Panc1 (cell line): ENCODE measurements at regions not wholly inside any gene's neighbourhood (a gene's known extent, or its start where the extent isn't known, plus 50 kb on each side); places are given as distances from the start of the nearest gene placed in this dataset.

Experiments used
- ATAC-seq: fragments of 200-7000 bp; cut with Tn5 transposase; 2 replicates; pipeline ENCODE4 v1.9.1; 2020; ENCODE audit warnings: mild to moderate bottlenecking, moderate library complexity
- BruUV-seq: library from RNA; stranded (reverse); fragments of 400-500 nt; replicated peaks from 2 replicates; lab custom pipeline; 2021; lab: Mats Ljungman, UMichigan
- CTCF ChIA-PET: fragments of 300-600 bp; sonication (Branson Sonifier 250); formaldehyde crosslinking; loops from one replicate; lab custom pipeline; 2022; ENCODE audit warnings: antibody characterized with exemption; lab: Charles Lee
- POLR2A ChIA-PET: fragments of 300-600 bp; sonication (Branson Sonifier 250); formaldehyde crosslinking; loops from one replicate; lab custom pipeline; 2022; ENCODE audit warnings: antibody characterized with exemption; lab: Charles Lee
- DNase-seq: peaks from one replicate; pipeline ENCODE4 v3.0.0-alpha.2; 2010; ENCODE audit warnings: low read depth, low spot score
- H3K27ac ChIP-seq: 2 replicates; pipeline ENCODE4 v1.5.1; 2011; ENCODE audit warnings: mild to moderate bottlenecking, low read length, inconsistent platforms
- H3K27me3 ChIP-seq: fragments of 200-500 bp; sonication (Bioruptor generic); 2 replicates; pipeline ENCODE4 v1.6.0; 2014; ENCODE audit warnings: low read length, inconsistent platforms; ENCODE audit not compliant: control insufficient read depth, insufficient read depth
- H3K36me3 ChIP-seq: fragments of 200-500 bp; sonication (Bioruptor generic); 2 replicates; pipeline ENCODE4 v1.5.1; 2014; ENCODE audit warnings: inconsistent platforms, mild to moderate bottlenecking, low read length, moderate library complexity; ENCODE audit not compliant: control insufficient read depth, insufficient read depth
- H3K4me1 ChIP-seq: 2 replicates; pipeline ENCODE4 v1.5.1; 2011; ENCODE audit warnings: inconsistent platforms, mild to moderate bottlenecking, low read length, moderate library complexity; ENCODE audit not compliant: control insufficient read depth, insufficient read depth
- H3K4me3 ChIP-seq, 2 experiments: 2 replicates each; pipeline ENCODE4 v1.5.1; 2011 to 2012; ENCODE audit warnings: low read depth in 2 of 2, low read length in 2 of 2, mild to moderate bottlenecking in 2 of 2, inconsistent platforms in 1 of 2, moderate library complexity in 1 of 2
- H3K9me3 ChIP-seq: fragments of 200-500 bp; sonication (Bioruptor generic); 2 replicates; pipeline ENCODE4 v1.5.1; 2014; ENCODE audit warnings: low read depth, mild to moderate bottlenecking, inconsistent platforms, low read length, moderate library complexity; ENCODE audit not compliant: control insufficient read depth, insufficient read depth
- CTCF ChIP-seq: fragments of 450-650 bp; IDR thresholded peaks from 2 replicates; pipeline ENCODE4 v1.5.1; 2017; ENCODE audit warnings: mild to moderate bottlenecking
- POLR2AphosphoS5 ChIP-seq: IDR thresholded peaks from 2 replicates; pipeline ENCODE4 v1.6.1; 2012; ENCODE audit warnings: mild to moderate bottlenecking, low read depth, low read length, moderate library complexity
- REST ChIP-seq, 2 experiments: IDR thresholded peaks; 2 replicates each; pipeline ENCODE4 v1.6.1; 2011 to 2012; ENCODE audit warnings: low read depth in 2 of 2, control low read depth in 1 of 2, low read length in 1 of 2, mild to moderate bottlenecking in 1 of 2, moderate library complexity in 1 of 2; ENCODE audit not compliant: insufficient read depth in 1 of 2
- SIN3A ChIP-seq: IDR thresholded peaks from 2 replicates; pipeline ENCODE4 v1.6.1; 2012; ENCODE audit warnings: low read depth, mild to moderate bottlenecking, low read length, moderate library complexity, borderline replicate concordance; ENCODE audit not compliant: insufficient read depth
- TCF7L2 ChIP-seq: IDR thresholded peaks from 2 replicates; pipeline ENCODE4 v1.6.1; 2011; ENCODE audit warnings: mild to moderate bottlenecking, low read depth, low read length, inconsistent platforms
- in situ Hi-C: cut with HindIII; loops from 2 replicates; pipeline ENCODE4 v1.10.0; 2016; ENCODE audit warnings: low sequenced_read_pairs, low pct_unique_long_range_greater_than_20kb
- intact Hi-C: fragments of 100-400 bp; cut with micrococcal nuclease; formaldehyde crosslinking; loops from one replicate; pipeline ENCODE4 v1.10.0; 2022; ENCODE audit not compliant: unreplicated experiment

GRCh38 chr13:87961546-87961945 lies 290.4 kb downstream of the SLITRK5 start:
- H3K27ac ChIP-seq = no peak overlapping the region
- no peaks in the 10 kb centered on the region for H3K27me3 ChIP-seq
- TF ChIP-seq SIN3A (no peak), REST (IDR thresholded peaks at IDR 0.05; ENCODE audit: insufficient read depth in 1 of 2, low read depth in 2 of 2, low read length in 1 of 2) (no peak), POLR2AphosphoS5 (no peak), CTCF (no peak), TCF7L2 (no peak)
- in situ Hi-C loops = no loop called here
- H3K4me3 ChIP-seq = no peak overlapping the region
- CTCF ChIA-PET = no interaction called here
- H3K9me3 ChIP-seq = no peaks in the 10 kb centered on the region
- no peak for ATAC-seq
- no peak for DNase-seq
- H3K36me3 ChIP-seq = no peaks in the 10 kb centered on the region
- POLR2A ChIA-PET = interaction anchor here (0.6 kb wide), 1 partner anchor 491 kb away, joined by 3 read pairs; no protein-coding TSS in a partner anchor
- intact Hi-C loops = no loop called here
- no peaks in the 10 kb centered on the region for H3K4me1 ChIP-seq
- BruUV-seq = no TSS peak

GRCh38 chr13:87972568-87972967 lies 301.4 kb downstream of the SLITRK5 start:
- CTCF ChIA-PET = no interaction called here
- Histone ChIP-seq H3K9me3 (no peaks in the 10 kb centered on the region), H3K4me3 (no peak overlapping the region), H3K27me3 (no peaks in the 10 kb centered on the region), H3K27ac (no peak overlapping the region), H3K4me1 (no peaks in the 10 kb centered on the region), H3K36me3 (no peaks in the 10 kb centered on the region)
- POLR2A ChIA-PET = no interaction called here
- no peak for ATAC-seq
- in situ Hi-C loops (no loop called here), intact Hi-C loops (no loop called here)
- TF ChIP-seq SIN3A (no peak), TCF7L2 (no peak), CTCF (no peak), POLR2AphosphoS5 (no peak), REST (IDR thresholded peaks at IDR 0.05; ENCODE audit: insufficient read depth in 1 of 2, low read depth in 2 of 2, low read length in 1 of 2) (no peak)
- DNase-seq = no peak
- BruUV-seq = no TSS peak
